ENCODE measurements at regions not wholly inside any gene's neighbourhood (a gene's known extent, or its start where the extent isn't known, plus 50 kb on each side); places are given as distances from the start of the nearest gene placed in this dataset.

GRCh38 chr6:15761045-15761502 lies 98.2 kb upstream of the DTNBP1 start (continued):
- no peak for TF ChIP-seq ELK4 (IDR thresholded peaks at IDR 0.05; ENCODE audit: borderline replicate concordance, low read depth, low read length)

DNA sequence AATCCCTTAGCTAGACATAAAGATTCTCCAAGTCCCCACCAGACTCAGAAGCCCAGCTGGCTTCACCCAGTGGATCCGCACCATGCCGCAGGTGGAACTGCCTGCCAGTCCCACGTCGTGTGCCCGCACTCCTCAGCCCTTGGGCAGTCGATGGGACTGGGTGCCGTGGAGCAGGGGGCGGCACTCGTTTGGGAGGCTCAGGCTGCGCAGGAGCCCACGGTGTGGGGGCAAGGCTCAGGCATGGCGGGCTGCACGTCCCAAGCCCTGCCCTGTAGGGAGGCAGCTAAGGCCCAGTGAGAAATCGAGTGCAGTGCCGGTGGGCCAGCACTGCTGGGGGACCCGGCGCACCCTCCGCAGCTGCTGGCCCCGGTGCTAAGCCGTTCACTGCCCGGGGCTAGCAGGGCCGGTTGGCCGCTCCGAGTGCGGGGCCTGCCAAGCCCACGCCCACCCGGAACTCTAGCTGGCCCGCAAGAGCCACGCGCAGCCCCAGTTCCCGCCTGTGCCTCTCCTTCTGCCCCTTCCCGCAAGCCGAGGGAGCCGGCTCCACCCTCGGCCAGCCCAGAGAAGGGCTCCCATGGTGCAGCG lies 95.9 kb upstream of the DTNBP1 start:
- POLR2A ChIA-PET: interaction anchor here (1.3 kb wide), 1 partner anchor 370 kb away, joined by 7 read pairs; the partner anchor contains the start of gene MYLIP
- CTCF ChIA-PET: interaction anchor here (0.5 to 2.4 kb wide), 2 partner anchors 67 to 443 kb away, joined by 3 to 5 read pairs; no protein-coding TSS in a partner anchor
- TF ChIP-seq ZNF202 (tag by site-specific recombination; IDR thresholded peaks at IDR 0.05; ENCODE audit: borderline replicate concordance) (0 out of 2 replicates have a peak, but pooled peaks have one; percentile 33), ZNF560 (tag by site-specific recombination; IDR thresholded peaks at IDR 0.05; ENCODE audit: borderline replicate concordance) (no peak)
- Histone ChIP-seq H3K4me3 (ENCODE audit: low read depth, low read length) (no peak overlapping the region), H3K9me3 (ENCODE audit: control insufficient read depth, insufficient read depth, low read depth, low read length) (no peaks in the 10 kb centered on the region), H3K27ac (ENCODE audit: extremely low read depth, low read depth, low read length) (no peak overlapping the region), H3K36me3 (ENCODE audit: control insufficient read depth in 2 of 2, insufficient read depth in 1 of 2, low read length in 2 of 2) (no peaks in the 10 kb centered on the region), H3K4me1 (ENCODE audit: control insufficient read depth, insufficient read depth, low read length) (0 out of 2 replicates have a peak, but pooled peaks cover 3% of the 10 kb centered on the region)

DNA sequence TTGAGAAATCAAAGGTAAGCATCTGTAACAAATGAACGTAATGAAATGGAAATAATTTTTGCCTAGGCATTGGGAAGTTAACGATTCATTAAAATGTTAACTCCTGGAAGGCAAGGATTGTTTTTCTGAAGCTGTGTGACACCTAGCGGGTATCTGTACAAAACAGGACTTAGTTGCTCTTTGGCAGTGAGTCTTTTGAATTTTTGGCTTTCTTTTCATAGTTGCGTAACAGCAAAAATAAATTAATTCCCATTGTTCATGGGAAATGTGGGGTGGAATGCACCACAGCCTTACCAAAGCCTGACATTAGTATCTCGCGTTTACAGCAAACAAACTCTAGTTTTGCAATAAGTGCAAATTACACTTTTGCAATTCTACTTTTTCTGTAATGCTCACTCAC lies 92.7 kb upstream of the DTNBP1 start:
- POLR2A ChIA-PET: no interaction called here
- TF ChIP-seq ZNF558 (tag by site-specific recombination; IDR thresholded peaks at IDR 0.05): no peak
- TF ChIP-seq ZFP41 (tag by site-specific recombination; IDR thresholded peaks at IDR 0.05; ENCODE audit: borderline replicate concordance): no peak
- TF ChIP-seq, protein P1, sequence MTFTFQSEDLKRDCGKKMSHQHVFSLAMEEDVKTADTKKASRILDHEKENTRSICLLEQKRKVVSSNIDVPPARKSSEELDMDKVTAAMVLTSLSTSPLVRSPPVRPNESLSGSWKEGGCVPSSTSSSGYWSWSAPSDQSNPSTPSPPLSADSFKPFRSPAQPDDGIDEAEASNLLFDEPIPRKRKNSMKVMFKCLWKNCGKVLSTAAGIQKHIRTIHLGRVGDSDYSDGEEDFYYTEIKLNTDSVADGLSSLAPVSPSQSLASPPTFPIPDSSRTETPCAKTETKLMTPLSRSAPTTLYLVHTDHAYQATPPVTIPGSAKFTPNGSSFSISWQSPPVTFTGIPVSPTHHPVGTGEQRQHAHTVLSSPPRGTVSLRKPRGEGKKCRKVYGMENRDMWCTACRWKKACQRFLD (tag by site-specific recombination; IDR thresholded peaks at IDR 0.05): no peak
- TF ChIP-seq ZSCAN23 (tag by site-specific recombination; IDR thresholded peaks at IDR 0.05): no peak
- TF ChIP-seq KLF10 (tag by site-specific recombination; IDR thresholded peaks at IDR 0.05): no peak
- TF ChIP-seq, protein P2, sequence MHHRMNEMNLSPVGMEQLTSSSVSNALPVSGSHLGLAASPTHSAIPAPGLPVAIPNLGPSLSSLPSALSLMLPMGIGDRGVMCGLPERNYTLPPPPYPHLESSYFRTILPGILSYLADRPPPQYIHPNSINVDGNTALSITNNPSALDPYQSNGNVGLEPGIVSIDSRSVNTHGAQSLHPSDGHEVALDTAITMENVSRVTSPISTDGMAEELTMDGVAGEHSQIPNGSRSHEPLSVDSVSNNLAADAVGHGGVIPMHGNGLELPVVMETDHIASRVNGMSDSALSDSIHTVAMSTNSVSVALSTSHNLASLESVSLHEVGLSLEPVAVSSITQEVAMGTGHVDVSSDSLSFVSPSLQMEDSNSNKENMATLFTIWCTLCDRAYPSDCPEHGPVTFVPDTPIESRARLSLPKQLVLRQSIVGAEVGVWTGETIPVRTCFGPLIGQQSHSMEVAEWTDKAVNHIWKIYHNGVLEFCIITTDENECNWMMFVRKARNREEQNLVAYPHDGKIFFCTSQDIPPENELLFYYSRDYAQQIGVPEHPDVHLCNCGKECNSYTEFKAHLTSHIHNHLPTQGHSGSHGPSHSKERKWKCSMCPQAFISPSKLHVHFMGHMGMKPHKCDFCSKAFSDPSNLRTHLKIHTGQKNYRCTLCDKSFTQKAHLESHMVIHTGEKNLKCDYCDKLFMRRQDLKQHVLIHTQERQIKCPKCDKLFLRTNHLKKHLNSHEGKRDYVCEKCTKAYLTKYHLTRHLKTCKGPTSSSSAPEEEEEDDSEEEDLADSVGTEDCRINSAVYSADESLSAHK (tag by site-specific recombination; IDR thresholded peaks at IDR 0.05): no peak
- TF ChIP-seq ZNF148 (tag by site-specific recombination; IDR thresholded peaks at IDR 0.05; ENCODE audit: borderline replicate concordance): no peak
- TF ChIP-seq GLI4 (tag by site-specific recombination; IDR thresholded peaks at IDR 0.05): no peak
- TF ChIP-seq, protein P3, sequence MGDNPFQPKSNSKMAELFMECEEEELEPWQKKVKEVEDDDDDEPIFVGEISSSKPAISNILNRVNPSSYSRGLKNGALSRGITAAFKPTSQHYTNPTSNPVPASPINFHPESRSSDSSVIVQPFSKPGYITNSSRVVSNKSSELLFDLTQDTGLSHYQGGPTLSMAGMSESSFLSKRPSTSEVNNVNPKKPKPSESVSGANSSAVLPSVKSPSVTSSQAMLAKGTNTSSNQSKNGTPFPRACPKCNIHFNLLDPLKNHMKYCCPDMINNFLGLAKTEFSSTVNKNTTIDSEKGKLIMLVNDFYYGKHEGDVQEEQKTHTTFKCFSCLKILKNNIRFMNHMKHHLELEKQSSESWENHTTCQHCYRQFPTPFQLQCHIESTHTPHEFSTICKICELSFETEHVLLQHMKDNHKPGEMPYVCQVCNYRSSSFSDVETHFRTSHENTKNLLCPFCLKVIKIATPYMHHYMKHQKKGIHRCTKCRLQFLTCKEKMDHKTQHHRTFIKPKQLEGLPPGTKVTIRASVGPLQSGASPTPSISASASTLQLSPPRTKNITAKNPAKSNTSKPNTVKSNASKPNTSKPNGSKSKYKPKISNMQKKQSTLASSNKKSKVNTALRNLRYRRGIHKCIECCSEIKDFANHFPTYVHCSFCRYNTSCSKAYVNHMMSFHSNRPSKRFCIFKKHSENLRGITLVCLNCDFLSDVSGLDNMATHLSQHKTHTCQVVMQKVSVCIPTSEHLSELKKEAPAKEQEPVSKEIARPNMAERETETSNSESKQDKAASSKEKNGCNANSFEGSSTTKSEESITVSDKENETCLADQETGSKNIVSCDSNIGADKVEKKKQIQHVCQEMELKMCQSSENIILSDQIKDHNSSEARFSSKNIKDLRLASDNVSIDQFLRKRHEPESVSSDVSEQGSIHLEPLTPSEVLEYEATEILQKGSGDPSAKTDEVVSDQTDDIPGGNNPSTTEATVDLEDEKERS (tag by site-specific recombination; IDR thresholded peaks at IDR 0.05): no peak
- no peak for TF ChIP-seq ZNF692 (tag by site-specific recombination; IDR thresholded peaks at IDR 0.05)
- TF ChIP-seq INSM2 (tag by site-specific recombination; IDR thresholded peaks at IDR 0.05): no peak
- TF ChIP-seq SCRT2 (tag by site-specific recombination; IDR thresholded peaks at IDR 0.05): no peak
- TF ChIP-seq ZNF658 (tag by site-specific recombination; IDR thresholded peaks at IDR 0.05): no peak

More for the DNA sequence above, 92.7 kb upstream of the DTNBP1 start:
- Histone ChIP-seq H3K36me3 (ENCODE audit: control insufficient read depth in 2 of 2, insufficient read depth in 1 of 2, low read length in 2 of 2) (no peaks in the 10 kb centered on the region), H3K4me3 (ENCODE audit: low read depth, low read length) (no peak overlapping the region), H3K27ac (ENCODE audit: extremely low read depth, low read depth, low read length) (no peak overlapping the region), H3K9me3 (ENCODE audit: control insufficient read depth, insufficient read depth, low read depth, low read length) (no peaks in the 10 kb centered on the region), H3K4me1 (ENCODE audit: control insufficient read depth, insufficient read depth, low read length) (no peaks in the 10 kb centered on the region)
- CTCF ChIA-PET: no interaction called here
